ENCODE measurements at regions not wholly inside any gene's neighbourhood (a gene's known extent, or its start where the extent isn't known, plus 50 kb on each side); places are given as distances from the start of the nearest gene placed in this dataset.

- DNase-seq (ENCODE audit: low read depth in 3 of 3, low spot score in 2 of 3) = no peak
These were observed 211.4 kb upstream of the DPH6 start for GRCh38 chr15:35757361-35757760.

- DNase-seq (ENCODE audit: low read depth in 3 of 3, low spot score in 2 of 3) = no peak
These were observed 211.8 kb upstream of the DPH6 start for GRCh38 chr15:35757765-35758164.

GRCh38 chr15:35764661-35765519 is 218.9 kb upstream of the DPH6 start:
- DNase-seq (ENCODE audit: low read depth in 3 of 3, low spot score in 2 of 3) = no peak

GRCh38 chr15:35768949-35769348 is 223.0 kb upstream of the DPH6 start:
- no peak for DNase-seq (ENCODE audit: low read depth in 3 of 3, low spot score in 2 of 3)

- DNase-seq (ENCODE audit: low read depth in 3 of 3, low spot score in 2 of 3) = no peak
These were observed 223.7 kb upstream of the DPH6 start for GRCh38 chr15:35769656-35770055.

GRCh38 chr15:35771746-35772442 is 225.9 kb upstream of the DPH6 start:
- no peak for DNase-seq (ENCODE audit: low read depth in 3 of 3, low spot score in 2 of 3)

- no peak for DNase-seq (ENCODE audit: low read depth in 3 of 3, low spot score in 2 of 3)
These were observed 228.7 kb upstream of the DPH6 start for GRCh38 chr15:35774653-35775052.

GRCh38 chr15:35775471-35775870 is 229.5 kb upstream of the DPH6 start:
- DNase-seq (ENCODE audit: low read depth in 3 of 3, low spot score in 2 of 3) = no peak

- no peak for DNase-seq (ENCODE audit: low read depth in 3 of 3, low spot score in 2 of 3)
These were observed 231.1 kb upstream of the DPH6 start for GRCh38 chr15:35777061-35777460.

GRCh38 chr15:35783203-35783602 is 237.2 kb upstream of the DPH6 start:
- no peak for DNase-seq (ENCODE audit: low read depth in 3 of 3, low spot score in 2 of 3)

GRCh38 chr15:35784745-35785144 is 238.8 kb upstream of the DPH6 start:
- DNase-seq (ENCODE audit: low read depth in 3 of 3, low spot score in 2 of 3) = peak in 1 of 3 donors; percentile 8

- no peak for DNase-seq (ENCODE audit: low read depth in 3 of 3, low spot score in 2 of 3)
These were observed 264.0 kb upstream of the DPH6 start for GRCh38 chr15:35810007-35810406.

GRCh38 chr15:35813573-35813972 is 267.6 kb upstream of the DPH6 start:
- DNase-seq (ENCODE audit: low read depth in 3 of 3, low spot score in 2 of 3) = no peak

GRCh38 chr15:35818846-35819245 is 272.9 kb upstream of the DPH6 start:
- DNase-seq (ENCODE audit: low read depth in 3 of 3, low spot score in 2 of 3) = no peak

GRCh38 chr15:35822153-35822552 is 276.2 kb upstream of the DPH6 start:
- no peak for DNase-seq (ENCODE audit: low read depth in 3 of 3, low spot score in 2 of 3)

GRCh38 chr15:35827141-35827540 is 281.2 kb upstream of the DPH6 start:
- DNase-seq (ENCODE audit: low read depth in 3 of 3, low spot score in 2 of 3) = no peak

GRCh38 chr15:35827911-35828310 is 281.9 kb upstream of the DPH6 start:
- no peak for DNase-seq (ENCODE audit: low read depth in 3 of 3, low spot score in 2 of 3)

- DNase-seq (ENCODE audit: low read depth in 3 of 3, low spot score in 2 of 3) = no peak
These were observed 287.6 kb upstream of the DPH6 start for GRCh38 chr15:35833581-35833980.

GRCh38 chr15:35834216-35834830 is 288.4 kb upstream of the DPH6 start:
- DNase-seq (ENCODE audit: low read depth in 3 of 3, low spot score in 2 of 3) = no peak

- DNase-seq (ENCODE audit: low read depth in 3 of 3, low spot score in 2 of 3) = no peak
These were observed 288.9 kb upstream of the DPH6 start for GRCh38 chr15:35834866-35835265.

GRCh38 chr15:35838424-35839111 is 292.6 kb upstream of the DPH6 start:
- no peak for DNase-seq (ENCODE audit: low read depth in 3 of 3, low spot score in 2 of 3)
